Right atrium auricular region (tissue), 2 donors: ENCODE measurements at regions not wholly inside any gene's neighbourhood (a gene's known extent, or its start where the extent isn't known, plus 50 kb on each side); places are given as distances from the start of the nearest gene placed in this dataset.
"Not testable (repeated sequence)": the region's sequence is repeated elsewhere in the genome, so short reads cannot be mapped to it uniquely, and the experiment has no call there.

ENCODE experiments used
- DNase-seq: peaks from one replicate; pipeline ENCODE4 v3.0.0-alpha.2; 2019; ENCODE audit warnings: low spot score
- H3K27ac ChIP-seq, 2 donors: fragments of 200-600 bp; sonication (generic); 1 replicate in 1 of 2; 2 replicates in 1 of 2; pipeline ENCODE4 v1.5.1; 2016 to 2019
- H3K27me3 ChIP-seq, 2 donors: fragments of 200-600 bp; sonication (generic); one replicate each; pipeline versions ENCODE4 v1.5.1 to v1.6.0; 2017 to 2019
- H3K36me3 ChIP-seq: fragments of 200-600 bp; sonication (generic); one replicate; pipeline ENCODE4 v1.5.1; 2016
- H3K4me1 ChIP-seq, 2 donors: fragments of 200-600 bp; sonication (generic); one replicate each; pipeline versions ENCODE4 v1.5.1 to v1.6.0; 2017 to 2019
- H3K4me3 ChIP-seq, 2 donors: fragments of 200-600 bp; sonication (generic); 1 replicate in 1 of 2; 2 replicates in 1 of 2; pipeline ENCODE4 v1.5.1; 2017 to 2019; ENCODE audit warnings: mild to moderate bottlenecking in 1 of 2, moderate library complexity in 1 of 2
- H3K9me3 ChIP-seq, 2 donors: fragments of 200-600 bp; sonication (generic); one replicate each; pipeline ENCODE4 v1.5.1; 2019
- microRNA counts, 2 donors: library from miRNA; unstranded; fragments of <30 nt; microRNA quantifications; one replicate each; lab custom pipeline; 2016 to 2017
- microRNA-seq, 2 donors: library from miRNA; unstranded; fragments of <30 nt; microRNA quantifications; one replicate each; pipeline ENCODE4, GENCODE V29; 2016 to 2017; ENCODE audit warnings: borderline number of aligned reads in 2 of 2, borderline replicate concordance in 1 of 2
- TF ChIP-seq, protein P1 (sequence below), 2 donors: fragments of 200-600 bp; sonication (generic); IDR thresholded peaks; one replicate each; pipeline ENCODE4 v1.5.1; 2019; ENCODE audit warnings: antibody characterized with exemption in 2 of 2

DNA sequence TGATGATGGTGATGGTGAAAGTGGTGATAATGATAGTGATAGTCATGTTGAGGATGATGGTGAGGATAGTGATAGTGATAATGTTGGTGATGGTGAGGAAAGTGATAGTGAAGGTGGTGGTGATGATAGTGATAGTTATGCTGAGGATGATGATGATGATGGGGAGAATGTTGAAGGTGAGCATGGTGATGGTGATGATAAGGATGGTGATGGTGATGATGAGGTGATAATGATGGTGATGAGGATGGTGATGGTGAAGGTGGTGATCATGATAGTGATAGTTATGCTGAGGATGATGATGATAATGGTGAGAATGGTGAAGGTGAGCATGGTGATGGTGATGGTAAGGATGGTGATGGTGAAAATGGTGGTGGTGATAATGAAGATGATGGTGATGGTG is 64.9 kb upstream of the ZNF337 start:
- Histone ChIP-seq H3K4me1 (no peaks in the 10 kb centered on the region), H3K27me3 (no peaks in the 10 kb centered on the region), H3K36me3 (no peaks in the 10 kb centered on the region), H3K27ac (no peak overlapping the region), H3K4me3 (no peak overlapping the region), H3K9me3 (no peaks in the 10 kb centered on the region)
- DNase-seq: no peak
- TF ChIP-seq, protein P1, sequence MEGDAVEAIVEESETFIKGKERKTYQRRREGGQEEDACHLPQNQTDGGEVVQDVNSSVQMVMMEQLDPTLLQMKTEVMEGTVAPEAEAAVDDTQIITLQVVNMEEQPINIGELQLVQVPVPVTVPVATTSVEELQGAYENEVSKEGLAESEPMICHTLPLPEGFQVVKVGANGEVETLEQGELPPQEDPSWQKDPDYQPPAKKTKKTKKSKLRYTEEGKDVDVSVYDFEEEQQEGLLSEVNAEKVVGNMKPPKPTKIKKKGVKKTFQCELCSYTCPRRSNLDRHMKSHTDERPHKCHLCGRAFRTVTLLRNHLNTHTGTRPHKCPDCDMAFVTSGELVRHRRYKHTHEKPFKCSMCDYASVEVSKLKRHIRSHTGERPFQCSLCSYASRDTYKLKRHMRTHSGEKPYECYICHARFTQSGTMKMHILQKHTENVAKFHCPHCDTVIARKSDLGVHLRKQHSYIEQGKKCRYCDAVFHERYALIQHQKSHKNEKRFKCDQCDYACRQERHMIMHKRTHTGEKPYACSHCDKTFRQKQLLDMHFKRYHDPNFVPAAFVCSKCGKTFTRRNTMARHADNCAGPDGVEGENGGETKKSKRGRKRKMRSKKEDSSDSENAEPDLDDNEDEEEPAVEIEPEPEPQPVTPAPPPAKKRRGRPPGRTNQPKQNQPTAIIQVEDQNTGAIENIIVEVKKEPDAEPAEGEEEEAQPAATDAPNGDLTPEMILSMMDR (IDR thresholded peaks at IDR 0.05): no peak

DNA sequence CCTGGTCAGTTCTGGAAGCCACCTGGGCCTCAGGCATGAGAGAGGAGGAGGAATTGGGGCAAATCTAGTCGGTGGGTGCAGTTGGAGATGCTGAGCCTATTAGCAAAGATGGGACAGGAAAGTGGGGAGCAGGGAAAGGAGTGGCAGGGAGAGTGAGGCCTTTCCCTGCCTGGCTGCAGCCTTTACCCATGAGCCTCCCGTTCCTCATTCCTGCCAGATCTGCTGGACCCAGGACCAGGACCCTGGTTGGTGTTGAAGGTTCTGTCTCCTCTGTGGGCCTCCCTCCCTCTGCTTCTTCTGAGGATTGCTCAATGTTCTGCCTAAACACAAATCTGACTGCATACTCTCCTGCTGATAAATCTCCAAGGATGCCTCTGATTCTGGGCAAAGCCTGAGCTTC is 64.4 kb upstream of the ZNF337 start:
- H3K36me3 ChIP-seq, H3K27ac ChIP-seq, H3K4me3 ChIP-seq, H3K9me3 ChIP-seq, DNase-seq, H3K4me1 ChIP-seq, H3K27me3 ChIP-seq: not testable (repeated sequence)

DNA sequence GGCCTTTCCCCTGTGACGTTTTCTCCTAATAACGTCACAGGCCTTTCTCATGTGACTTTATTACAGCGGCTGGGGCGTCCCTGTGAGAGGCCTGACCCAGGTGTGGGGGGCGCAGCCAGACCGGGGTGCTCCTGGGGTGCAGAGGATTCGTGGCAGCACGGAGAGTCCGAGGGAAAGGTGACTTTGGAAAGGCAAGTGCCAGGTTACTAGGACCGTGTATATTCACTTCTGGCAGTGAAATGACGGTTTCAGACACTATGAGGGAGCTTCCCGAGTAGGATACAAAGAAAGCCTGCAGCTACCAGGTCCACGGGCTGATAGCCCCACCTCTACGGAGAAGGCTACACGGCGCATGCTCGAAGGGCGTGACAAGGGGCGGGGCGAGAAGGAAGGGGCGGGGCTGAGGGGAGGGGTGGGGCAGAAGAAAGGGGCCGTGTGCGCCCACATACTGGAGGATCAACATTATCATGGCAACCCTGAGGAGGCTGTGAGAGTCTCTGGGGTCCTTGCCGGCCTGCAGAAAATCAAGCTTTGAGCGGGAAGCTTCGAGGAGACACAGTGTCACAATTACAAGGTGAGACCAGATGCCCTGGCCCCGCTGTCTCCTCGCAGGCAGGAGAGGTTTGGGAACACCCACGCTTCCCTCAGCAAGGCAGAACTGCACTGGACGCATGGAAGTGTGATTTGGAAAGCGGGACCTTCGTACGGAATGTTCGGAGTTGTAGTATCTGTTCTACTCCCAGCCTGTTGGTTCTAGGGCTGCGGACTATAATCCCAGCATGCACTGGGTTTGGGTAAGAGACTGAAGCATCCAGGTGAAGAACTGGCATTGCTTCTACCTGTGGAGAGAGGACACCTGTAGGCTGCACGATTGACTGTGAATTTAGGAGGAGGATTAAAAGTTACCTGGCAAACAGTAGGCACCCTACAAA is 54.4 kb upstream of the ZNF337 start:
- TF ChIP-seq, protein P1 (IDR thresholded peaks at IDR 0.05): no peak
- peak overlapping the region in 1 of 2 donors; percentile 23 for H3K27ac ChIP-seq

DNA sequence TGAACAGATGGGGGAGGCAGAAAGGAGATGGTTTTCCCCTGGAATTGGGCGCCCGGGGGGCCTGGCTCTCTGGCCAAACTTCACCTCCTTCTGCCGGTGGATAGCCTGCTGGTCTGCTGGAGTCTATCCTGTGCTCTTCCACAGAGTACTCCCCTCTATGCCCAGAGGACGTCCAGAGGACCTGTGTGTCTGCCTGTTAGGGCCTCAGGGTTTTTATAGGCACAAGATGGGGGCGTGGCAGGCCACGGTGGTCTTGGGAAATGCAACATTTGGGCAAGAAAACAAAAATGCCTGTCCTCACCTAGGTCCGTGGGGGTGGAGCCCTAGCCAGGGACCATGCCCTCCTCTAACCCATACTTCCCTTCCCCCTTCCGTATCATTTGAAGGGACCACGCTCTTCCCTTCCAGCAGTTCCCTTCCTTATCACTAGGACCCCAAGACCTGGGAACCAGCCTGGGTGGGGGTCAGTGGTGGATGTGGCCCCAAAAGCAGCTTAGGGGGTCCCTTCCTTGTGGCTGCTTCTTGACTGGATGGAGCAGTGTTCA is 53.6 kb upstream of the ZNF337 start:
- TF ChIP-seq, protein P1 (IDR thresholded peaks at IDR 0.05): no peak
- no peaks in the 10 kb centered on the region for H3K36me3 ChIP-seq
- no peak overlapping the region for H3K27ac ChIP-seq
- no peak for DNase-seq
- H3K4me3 ChIP-seq: peak overlapping the region; percentile 41 to 51
- no peaks in the 10 kb centered on the region for H3K4me1 ChIP-seq
- H3K27me3 ChIP-seq: no peaks in the 10 kb centered on the region
- no peaks in the 10 kb centered on the region for H3K9me3 ChIP-seq

More for the DNA sequence above, 54.4 kb upstream of the ZNF337 start:
- H3K9me3 ChIP-seq: no peaks in the 10 kb centered on the region
- H3K27me3 ChIP-seq: no peaks in the 10 kb centered on the region
- DNase-seq: no peak
- no peaks in the 10 kb centered on the region for H3K36me3 ChIP-seq
- H3K4me1 ChIP-seq: no peaks in the 10 kb centered on the region
- peak overlapping the region; percentile 41 to 51 for H3K4me3 ChIP-seq

DNA sequence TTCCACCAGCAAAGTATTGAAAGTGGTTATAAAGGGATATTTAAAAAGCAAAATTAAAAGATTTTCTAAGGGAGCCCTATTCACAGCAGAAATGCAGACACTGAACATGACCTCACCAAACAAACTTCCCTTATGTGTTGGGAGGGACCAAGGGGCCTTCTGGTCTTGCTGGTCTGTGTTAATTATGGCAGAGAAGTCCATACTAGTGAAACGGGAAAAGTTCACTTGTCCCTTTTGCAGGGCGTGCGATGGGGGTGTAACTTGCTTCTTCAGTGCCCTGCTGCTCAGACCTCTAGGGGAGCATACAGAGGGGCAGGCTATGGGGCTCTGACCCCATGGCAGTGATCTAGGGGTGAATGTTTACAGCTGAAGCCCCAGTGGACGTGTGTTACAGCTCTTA is 53.0 kb upstream of the ZNF337 start:
- Histone ChIP-seq H3K4me3 (no peak overlapping the region), H3K9me3 (no peaks in the 10 kb centered on the region), H3K27me3 (no peaks in the 10 kb centered on the region), H3K4me1 (no peaks in the 10 kb centered on the region), H3K36me3 (no peaks in the 10 kb centered on the region), H3K27ac (no peak overlapping the region)
- TF ChIP-seq, protein P1 (IDR thresholded peaks at IDR 0.05): no peak
- no peak for DNase-seq

MicroRNAs in the stretch of these regions (microRNA counts, 767-probe panel; counts per million panel counts)
- microRNA hsa-miR-663a (lab: Ali Mortazavi, UCI): 0 to 496 counts per million in 2 donors

Small RNAs in the stretch of these regions (microRNA-seq; reads per million reads assigned to microRNA genes)
- 0 reads per million in 2 donors for gene MIR663A
